Chondrocyte (in vitro differentiated cells): ENCODE measurements at regions not wholly inside any gene's neighbourhood (a gene's known extent, or its start where the extent isn't known, plus 50 kb on each side); places are given as distances from the start of the nearest gene placed in this dataset.

Experiments used
- DNase-seq: peaks from one replicate; pipeline ENCODE4 v3.0.0; 2021; ENCODE audit warnings: mixed read lengths, low spot score
- H3K27ac Mint-ChIP-seq: one replicate; pipeline ENCODE4 v1.8.0; 2021; ENCODE audit warnings: mild to moderate bottlenecking, moderate library complexity, mixed read lengths; ENCODE audit not compliant: unreplicated experiment
- H3K27me3 Mint-ChIP-seq: 2 replicates; pipeline ENCODE4 v1.8.0; 2021; ENCODE audit warnings: low read depth, mixed read lengths
- H3K36me3 Mint-ChIP-seq: 2 replicates; pipeline ENCODE4 v1.8.0; 2021; ENCODE audit warnings: low read depth, mixed read lengths
- H3K4me1 Mint-ChIP-seq: 2 replicates; pipeline ENCODE4 v1.8.0; 2021; ENCODE audit warnings: low read depth, mild to moderate bottlenecking, mixed read lengths
- H3K4me3 Mint-ChIP-seq: one replicate; pipeline ENCODE4 v1.8.0; 2021; ENCODE audit warnings: mild to moderate bottlenecking, moderate library complexity, mixed read lengths; ENCODE audit not compliant: unreplicated experiment
- H3K9me3 Mint-ChIP-seq: 2 replicates; pipeline ENCODE4 v1.8.0; 2021; ENCODE audit warnings: low read depth, mixed read lengths
- TF ChIP-seq, protein P1 (sequence below): fragments of 200-600 bp; sonication (generic); IDR thresholded peaks from 2 replicates; pipeline ENCODE4 v1.5.0; 2021; ENCODE audit warnings: antibody characterized with exemption, mild to moderate bottlenecking, moderate library complexity

DNA sequence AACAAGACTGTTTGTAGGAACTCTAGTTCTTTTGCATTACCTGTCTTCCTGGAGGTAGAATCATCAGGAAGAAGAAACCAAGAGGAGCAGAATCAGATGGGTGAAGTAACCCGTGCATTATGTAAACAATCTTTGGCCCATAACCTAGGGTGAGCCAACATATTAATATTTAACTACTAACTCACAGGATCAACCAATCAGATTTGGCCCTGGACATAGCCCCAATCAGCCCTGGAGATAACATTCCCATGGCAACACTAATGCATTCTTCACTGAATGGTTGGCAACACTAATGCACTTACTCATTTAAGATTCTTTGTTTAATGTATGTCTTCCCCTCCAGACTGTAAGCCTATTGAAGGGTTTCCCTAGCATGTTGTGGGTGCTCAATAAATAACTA is 72.0 kb upstream of the CTAGE1 start:
- Mint-ChIP-seq H3K36me3 (no peaks in the 10 kb centered on the region), H3K9me3 (peaks cover 2% of the 10 kb centered on the region), H3K27me3 (no peaks in the 10 kb centered on the region), H3K27ac (no peak overlapping the region), H3K4me1 (peaks cover 43% of the 10 kb centered on the region), H3K4me3 (no peak overlapping the region)
- TF ChIP-seq, protein P1, sequence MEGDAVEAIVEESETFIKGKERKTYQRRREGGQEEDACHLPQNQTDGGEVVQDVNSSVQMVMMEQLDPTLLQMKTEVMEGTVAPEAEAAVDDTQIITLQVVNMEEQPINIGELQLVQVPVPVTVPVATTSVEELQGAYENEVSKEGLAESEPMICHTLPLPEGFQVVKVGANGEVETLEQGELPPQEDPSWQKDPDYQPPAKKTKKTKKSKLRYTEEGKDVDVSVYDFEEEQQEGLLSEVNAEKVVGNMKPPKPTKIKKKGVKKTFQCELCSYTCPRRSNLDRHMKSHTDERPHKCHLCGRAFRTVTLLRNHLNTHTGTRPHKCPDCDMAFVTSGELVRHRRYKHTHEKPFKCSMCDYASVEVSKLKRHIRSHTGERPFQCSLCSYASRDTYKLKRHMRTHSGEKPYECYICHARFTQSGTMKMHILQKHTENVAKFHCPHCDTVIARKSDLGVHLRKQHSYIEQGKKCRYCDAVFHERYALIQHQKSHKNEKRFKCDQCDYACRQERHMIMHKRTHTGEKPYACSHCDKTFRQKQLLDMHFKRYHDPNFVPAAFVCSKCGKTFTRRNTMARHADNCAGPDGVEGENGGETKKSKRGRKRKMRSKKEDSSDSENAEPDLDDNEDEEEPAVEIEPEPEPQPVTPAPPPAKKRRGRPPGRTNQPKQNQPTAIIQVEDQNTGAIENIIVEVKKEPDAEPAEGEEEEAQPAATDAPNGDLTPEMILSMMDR = no peak
- no peak for DNase-seq

GRCh38 chr18:22490429-22490846 is 72.7 kb upstream of the CTAGE1 start:
- Mint-ChIP-seq H3K27me3 (no peaks in the 10 kb centered on the region), H3K4me3 (no peak overlapping the region), H3K27ac (no peak overlapping the region), H3K9me3 (peaks cover 2% of the 10 kb centered on the region), H3K36me3 (no peaks in the 10 kb centered on the region), H3K4me1 (peaks cover 43% of the 10 kb centered on the region)
- TF ChIP-seq, protein P1 = peak; percentile 9
- DNase-seq = no peak

GRCh38 chr18:22493255-22493654 is 75.5 kb upstream of the CTAGE1 start:
- Mint-ChIP-seq H3K4me3 (no peak overlapping the region), H3K27ac (no peak overlapping the region), H3K36me3 (peaks cover 3% of the 10 kb centered on the region), H3K9me3 (peaks cover 9% of the 10 kb centered on the region), H3K4me1 (peaks cover 33% of the 10 kb centered on the region), H3K27me3 (no peaks in the 10 kb centered on the region)
- TF ChIP-seq, protein P1 = no peak
- no peak for DNase-seq

DNA sequence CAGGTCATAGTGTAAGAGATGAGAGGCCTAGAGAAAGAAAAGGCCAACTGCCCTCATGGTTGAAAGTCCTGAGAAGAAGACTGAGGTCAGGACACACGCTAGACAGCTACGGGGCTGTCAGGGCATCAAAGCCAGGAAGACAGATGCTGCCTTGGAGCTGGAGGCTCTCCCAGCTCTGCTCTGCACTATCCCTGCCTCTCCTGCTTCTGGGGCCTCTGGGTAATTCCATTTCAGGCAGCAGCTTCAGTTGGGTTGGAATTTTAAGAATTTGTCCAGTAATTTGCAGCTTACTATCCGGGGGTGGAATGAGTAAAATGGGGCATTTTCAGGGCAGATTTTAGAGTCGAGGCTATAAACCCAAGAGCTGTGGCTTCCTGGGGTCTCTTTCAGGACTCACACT is 76.2 kb upstream of the CTAGE1 start:
- Mint-ChIP-seq H3K4me3 (no peak overlapping the region), H3K36me3 (peaks cover 3% of the 10 kb centered on the region), H3K27me3 (no peaks in the 10 kb centered on the region), H3K9me3 (peaks cover 11% of the 10 kb centered on the region), H3K4me1 (peaks cover 27% of the 10 kb centered on the region), H3K27ac (peak overlapping the region; percentile 97)
- no peak for DNase-seq
- TF ChIP-seq, protein P1 = no peak

DNA sequence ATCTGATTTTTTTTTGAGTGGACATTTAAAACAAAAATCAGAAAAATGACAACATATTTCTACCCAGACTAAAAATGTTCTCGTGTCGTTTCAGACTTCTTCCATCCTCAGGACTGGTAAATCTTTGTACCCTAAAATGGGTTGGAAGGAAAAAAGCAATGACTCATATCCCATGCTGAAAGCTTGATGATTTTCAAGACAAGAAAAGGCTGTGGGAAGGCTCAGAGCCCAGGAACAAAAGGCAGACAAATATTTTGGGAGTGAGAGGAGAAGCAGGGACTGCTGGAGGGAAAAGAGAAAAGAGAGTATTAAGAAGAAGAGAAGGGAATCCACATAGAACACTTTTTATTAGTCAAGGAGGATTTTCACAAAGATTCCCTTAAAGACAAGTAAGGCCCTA is 77.1 kb upstream of the CTAGE1 start:
- Mint-ChIP-seq H3K27ac (peak overlapping the region; percentile 97), H3K4me1 (peaks cover 27% of the 10 kb centered on the region), H3K9me3 (peaks cover 12% of the 10 kb centered on the region), H3K4me3 (no peak overlapping the region), H3K27me3 (no peaks in the 10 kb centered on the region), H3K36me3 (peaks cover 3% of the 10 kb centered on the region)
- no peak for DNase-seq
- TF ChIP-seq, protein P1 = no peak
